MCF 10A (cell line): ENCODE measurements at regions not wholly inside any gene's neighbourhood (a gene's known extent, or its start where the extent isn't known, plus 50 kb on each side); places are given as distances from the start of the nearest gene placed in this dataset.

ENCODE experiments used
- BruUV-seq: library from RNA; stranded (reverse); fragments of 400-500 nt; replicated peaks from 2 replicates; lab custom pipeline; 2021; lab: Mats Ljungman, UMichigan
- CTCF ChIA-PET: fragments of 300-600 bp; sonication (Branson Sonifier 250); formaldehyde crosslinking; extraction: SDS; loops from one replicate; lab custom pipeline; 2021; ENCODE audit warnings: antibody characterized with exemption, inconsistent platforms; lab: Yijun Ruan, JAX
- POLR2A ChIA-PET: fragments of 300-600, 350-650 bp; sonication (Branson Sonifier 250); formaldehyde crosslinking; extraction: SDS; loops from one replicate; lab custom pipeline; 2020; ENCODE audit warnings: antibody characterized with exemption, inconsistent platforms; lab: Yijun Ruan, JAX
- DNase-seq: peaks from one replicate; pipeline ENCODE4 v3.0.0-alpha.2; 2018; ENCODE audit not compliant: unreplicated experiment
- H3K27ac Mint-ChIP-seq: one replicate; pipeline ENCODE4 v1.8.0; 2022; ENCODE audit warnings: mild to moderate bottlenecking, low read depth, mixed read lengths; ENCODE audit not compliant: unreplicated experiment
- H3K27me3 Mint-ChIP-seq: one replicate; pipeline ENCODE4 v1.8.0; 2022; ENCODE audit warnings: mixed read lengths; ENCODE audit not compliant: insufficient read depth, unreplicated experiment
- H3K36me3 Mint-ChIP-seq: one replicate; pipeline ENCODE4 v1.8.0; 2022; ENCODE audit warnings: mild to moderate bottlenecking, moderate library complexity, mixed read lengths; ENCODE audit not compliant: insufficient read depth, unreplicated experiment
- H3K4me1 Mint-ChIP-seq: one replicate; pipeline ENCODE4 v1.8.0; 2022; ENCODE audit warnings: mixed read lengths; ENCODE audit not compliant: insufficient read depth, unreplicated experiment
- H3K4me3 Mint-ChIP-seq: one replicate; pipeline ENCODE4 v1.8.0; 2022; ENCODE audit warnings: mild to moderate bottlenecking, moderate library complexity, mixed read lengths; ENCODE audit not compliant: unreplicated experiment
- H3K9me3 Mint-ChIP-seq: one replicate; pipeline ENCODE4 v1.8.0; 2022; ENCODE audit warnings: mixed read lengths; ENCODE audit not compliant: unreplicated experiment
- intact Hi-C: fragments of 100-400 bp; cut with micrococcal nuclease; formaldehyde crosslinking; loops from 2 replicates; pipeline ENCODE4 v1.14.1; 2022
- TF ChIP-seq, protein P1 (sequence below): fragments of 200-600 bp; IDR thresholded peaks from one replicate; pipeline ENCODE4 v1.8.0; 2022; ENCODE audit warnings: antibody characterized with exemption, mild to moderate bottlenecking; ENCODE audit not compliant: unreplicated experiment

DNA sequence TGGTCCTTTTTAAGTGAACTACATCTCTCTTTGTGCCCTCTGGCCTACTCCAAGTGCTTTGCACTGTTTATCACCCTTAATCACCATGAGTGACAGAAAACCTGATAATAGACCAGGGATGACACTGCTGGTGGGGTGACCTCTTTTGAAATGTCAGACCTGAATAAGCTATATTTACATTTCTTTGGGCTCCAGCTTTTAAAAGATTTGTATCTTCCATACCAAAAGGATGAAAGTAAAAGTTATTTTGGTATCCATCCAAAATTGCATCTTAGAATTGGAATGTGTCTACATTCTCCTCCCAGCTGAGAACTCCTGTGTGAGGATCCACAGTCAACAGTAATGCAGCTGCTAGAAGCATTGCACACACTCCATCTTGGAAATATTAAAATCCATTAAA, 370.0 kb downstream of the CDH11 start:
- Mint-ChIP-seq H3K4me3 (no peak overlapping the region), H3K27ac (no peak overlapping the region), H3K36me3 (no peaks in the 10 kb centered on the region), H3K27me3 (no peaks in the 10 kb centered on the region), H3K4me1 (no peaks in the 10 kb centered on the region), H3K9me3 (peaks cover 7% of the 10 kb centered on the region)
- TF ChIP-seq, protein P1, sequence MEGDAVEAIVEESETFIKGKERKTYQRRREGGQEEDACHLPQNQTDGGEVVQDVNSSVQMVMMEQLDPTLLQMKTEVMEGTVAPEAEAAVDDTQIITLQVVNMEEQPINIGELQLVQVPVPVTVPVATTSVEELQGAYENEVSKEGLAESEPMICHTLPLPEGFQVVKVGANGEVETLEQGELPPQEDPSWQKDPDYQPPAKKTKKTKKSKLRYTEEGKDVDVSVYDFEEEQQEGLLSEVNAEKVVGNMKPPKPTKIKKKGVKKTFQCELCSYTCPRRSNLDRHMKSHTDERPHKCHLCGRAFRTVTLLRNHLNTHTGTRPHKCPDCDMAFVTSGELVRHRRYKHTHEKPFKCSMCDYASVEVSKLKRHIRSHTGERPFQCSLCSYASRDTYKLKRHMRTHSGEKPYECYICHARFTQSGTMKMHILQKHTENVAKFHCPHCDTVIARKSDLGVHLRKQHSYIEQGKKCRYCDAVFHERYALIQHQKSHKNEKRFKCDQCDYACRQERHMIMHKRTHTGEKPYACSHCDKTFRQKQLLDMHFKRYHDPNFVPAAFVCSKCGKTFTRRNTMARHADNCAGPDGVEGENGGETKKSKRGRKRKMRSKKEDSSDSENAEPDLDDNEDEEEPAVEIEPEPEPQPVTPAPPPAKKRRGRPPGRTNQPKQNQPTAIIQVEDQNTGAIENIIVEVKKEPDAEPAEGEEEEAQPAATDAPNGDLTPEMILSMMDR = no peak
- intact Hi-C loops = no loop called here
- POLR2A ChIA-PET = no interaction called here
- CTCF ChIA-PET = no interaction called here
- no peak for DNase-seq
- no TSS peak for BruUV-seq

- H3K4me3 Mint-ChIP-seq = no peak overlapping the region
- no peak for DNase-seq
- BruUV-seq = no TSS peak
- TF ChIP-seq, protein P1 = no peak
- no peaks in the 10 kb centered on the region for H3K36me3 Mint-ChIP-seq
- no peak overlapping the region for H3K27ac Mint-ChIP-seq
- H3K27me3 Mint-ChIP-seq = no peaks in the 10 kb centered on the region
- POLR2A ChIA-PET = no interaction called here
- CTCF ChIA-PET = interaction anchor here (1.6 kb wide), 1 partner anchor 371 kb away, joined by 4 read pairs; no protein-coding TSS in a partner anchor
- H3K4me1 Mint-ChIP-seq = no peaks in the 10 kb centered on the region
- H3K9me3 Mint-ChIP-seq = peaks cover 7% of the 10 kb centered on the region
- intact Hi-C loops = no loop called here
Observed at GRCh38 chr16:64749346-64749745, 372.5 kb downstream of the CDH11 start.

- Mint-ChIP-seq H3K4me3 (no peak overlapping the region), H3K27ac (no peak overlapping the region), H3K9me3 (peaks cover 7% of the 10 kb centered on the region), H3K36me3 (no peaks in the 10 kb centered on the region), H3K27me3 (no peaks in the 10 kb centered on the region), H3K4me1 (no peaks in the 10 kb centered on the region)
- no peak for DNase-seq
- no TSS peak for BruUV-seq
- intact Hi-C loops = no loop called here
- TF ChIP-seq, protein P1 = no peak
- POLR2A ChIA-PET = no interaction called here
- CTCF ChIA-PET = no interaction called here
Observed at GRCh38 chr16:64745258-64745930, 376.5 kb downstream of the CDH11 start.

GRCh38 chr16:64742455-64743223, 379.2 kb downstream of the CDH11 start:
- ChIA-PET CTCF (interaction anchor here (0.5 to 0.7 kb wide), 2 partner anchors 566 to 978 kb away, joined by 3 read pairs; no protein-coding TSS in a partner anchor), POLR2A (no interaction called here)
- TF ChIP-seq, protein P1 = no peak
- no peak for DNase-seq
- Mint-ChIP-seq H3K36me3 (no peaks in the 10 kb centered on the region), H3K4me1 (peaks cover 6% of the 10 kb centered on the region), H3K9me3 (no peaks in the 10 kb centered on the region), H3K27me3 (no peaks in the 10 kb centered on the region), H3K4me3 (no peak overlapping the region), H3K27ac (no peak overlapping the region)
- intact Hi-C loops = no loop called here
- BruUV-seq = no TSS peak
